ENCODE measurements at regions not wholly inside any gene's neighbourhood (a gene's known extent, or its start where the extent isn't known, plus 50 kb on each side); places are given as distances from the start of the nearest gene placed in this dataset.
A peak's percentile ranks its signal among the peaks of the same experiment; 100 is the strongest.

DNA sequence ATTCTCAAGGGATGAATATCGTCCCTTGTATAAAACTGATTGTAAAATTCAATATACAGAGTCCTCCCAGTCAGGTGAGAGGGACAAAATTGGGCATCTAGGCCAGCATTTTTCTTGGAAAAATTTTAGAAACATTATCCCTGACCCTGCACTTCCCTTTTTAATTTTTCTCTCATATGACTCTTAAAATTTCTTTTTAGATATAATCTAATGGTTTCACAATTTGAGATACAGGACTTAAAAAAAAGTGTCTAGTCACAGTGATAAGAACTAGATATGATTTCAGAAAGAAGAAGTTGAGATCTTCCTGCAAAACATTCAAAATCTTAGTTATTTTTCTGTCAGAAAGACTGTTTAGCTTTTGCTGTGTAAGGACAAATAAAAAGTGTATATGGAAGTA is 270.8 kb upstream of the PPFIA2 start:
- DNase-seq: no peak

DNA sequence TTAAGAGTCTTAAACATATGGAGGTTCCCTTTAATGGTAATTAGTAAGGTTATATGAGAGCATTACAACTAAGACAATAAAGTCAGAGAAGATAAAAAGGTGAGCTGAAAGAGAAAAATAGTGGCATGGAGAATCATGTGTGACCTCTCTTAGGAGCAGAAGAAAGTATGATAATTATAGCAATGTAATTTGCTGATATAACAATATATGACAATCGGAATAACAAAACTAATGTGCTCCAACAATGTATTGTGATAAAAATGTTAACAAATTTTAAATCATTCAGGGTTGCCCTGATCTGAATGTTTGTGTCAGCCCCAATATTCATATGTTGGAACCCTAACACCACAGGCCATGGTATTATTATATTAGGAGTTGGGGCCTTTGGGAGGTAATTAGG is 269.6 kb upstream of the PPFIA2 start:
- DNase-seq: no peak

DNA sequence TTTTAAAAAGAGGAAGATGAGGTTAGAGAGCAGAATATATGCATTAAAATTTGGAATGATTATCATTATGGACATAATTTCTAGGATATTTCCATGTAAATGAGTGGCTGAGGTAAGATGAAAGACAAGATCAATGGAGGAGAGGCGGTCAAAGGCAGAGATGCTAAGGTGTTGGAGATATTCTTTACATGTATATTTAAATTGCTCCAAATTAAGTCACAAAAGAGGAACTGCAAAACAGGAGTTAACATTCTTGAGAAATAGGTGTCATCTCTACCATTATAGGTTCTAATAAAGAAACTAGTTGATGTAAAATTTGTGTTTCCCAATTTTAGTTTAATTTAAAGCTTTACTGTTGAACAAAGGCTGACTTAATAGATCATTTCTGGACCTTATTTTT is 268.5 kb upstream of the PPFIA2 start:
- no peak for DNase-seq

DNA sequence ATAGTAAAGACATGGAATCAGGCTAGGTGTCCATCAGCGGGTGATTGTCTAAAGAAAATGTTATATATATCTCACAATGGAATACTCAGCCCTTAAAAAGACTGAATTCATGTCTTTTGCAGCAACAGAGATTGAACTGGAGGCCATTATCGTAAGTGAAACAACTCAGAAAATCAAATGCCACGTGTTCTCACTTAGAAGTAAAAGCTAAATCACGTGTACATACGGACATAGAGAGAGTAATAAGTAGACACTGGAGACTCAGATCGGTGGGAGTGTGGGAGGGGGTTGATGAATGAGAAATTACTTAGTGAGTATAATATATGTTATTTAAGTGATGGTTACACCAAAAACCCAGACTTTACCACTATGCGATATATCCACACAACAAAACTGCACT is 266.3 kb upstream of the PPFIA2 start:
- DNase-seq: no peak

DNA sequence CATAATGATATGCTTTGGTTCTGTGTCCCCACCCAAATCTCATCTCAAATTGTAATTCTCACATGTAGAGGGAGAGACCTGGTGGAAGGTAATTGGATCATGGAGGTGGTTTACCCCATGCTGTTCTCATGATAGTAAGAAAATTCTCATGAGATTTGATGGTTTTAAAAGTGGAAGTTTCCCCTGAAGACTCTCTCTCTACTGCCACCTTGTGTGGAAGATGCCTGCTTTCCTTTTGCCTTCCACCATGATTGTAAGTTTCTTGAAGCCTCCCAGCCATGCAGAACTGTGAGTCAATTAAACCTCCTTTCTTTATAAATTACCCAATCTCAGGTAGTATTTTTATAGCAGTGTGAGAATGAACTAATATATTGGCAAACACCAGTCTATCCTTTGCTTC is 260.4 kb upstream of the PPFIA2 start:
- peak; percentile 3 for DNase-seq

DNA sequence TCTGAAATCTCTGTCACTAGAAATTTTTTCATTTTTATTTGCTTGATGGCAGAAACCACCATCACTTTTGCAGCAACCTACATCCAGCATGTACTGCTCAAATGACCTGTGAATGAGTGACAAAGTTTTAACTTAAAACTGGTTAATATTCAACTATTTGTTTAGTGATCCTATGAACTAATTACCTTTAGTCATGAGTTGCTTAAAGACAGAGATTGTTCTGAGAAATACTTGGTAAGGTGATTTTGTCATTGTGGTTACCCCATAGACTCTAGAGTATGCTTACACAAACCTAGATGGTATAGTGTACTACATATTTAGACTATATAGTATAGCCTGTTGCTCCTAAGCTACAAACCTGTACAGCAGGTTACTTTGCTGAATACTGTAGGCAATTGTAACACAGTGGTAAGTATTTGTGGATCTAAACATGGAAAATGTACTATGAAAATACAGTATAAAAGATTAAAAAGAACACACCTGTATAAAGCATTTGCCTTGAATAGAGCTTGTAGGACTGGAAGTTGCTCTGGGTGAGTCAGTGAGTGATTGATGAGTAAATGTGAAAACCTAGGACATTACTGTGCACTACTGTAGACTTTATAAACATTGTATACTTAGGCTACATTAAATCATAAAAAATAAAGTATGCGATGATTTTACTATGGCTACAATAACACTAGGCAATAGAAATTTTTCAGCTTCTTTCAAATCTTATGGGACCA is 256.6 kb upstream of the PPFIA2 start:
- no peak for DNase-seq

DNA sequence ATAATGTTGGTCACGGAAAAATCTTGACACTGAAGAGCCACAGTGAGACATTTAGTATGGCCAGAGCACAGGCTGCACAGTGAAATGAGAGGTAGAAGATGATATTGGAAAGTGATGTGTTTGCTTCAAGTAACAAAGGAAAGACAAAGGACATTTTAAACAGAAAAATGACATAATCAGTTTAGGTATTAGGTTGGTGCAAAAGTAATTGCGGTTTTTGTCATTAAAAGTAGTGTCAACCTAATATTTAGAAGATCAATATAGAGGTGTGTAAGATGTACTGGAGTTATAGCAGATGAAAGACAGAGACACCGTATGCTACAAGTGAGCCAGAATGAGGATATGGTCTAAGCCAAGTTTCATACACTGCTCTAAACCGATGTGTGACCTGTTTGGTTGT is 253.0 kb upstream of the PPFIA2 start:
- no peak for DNase-seq

DNA sequence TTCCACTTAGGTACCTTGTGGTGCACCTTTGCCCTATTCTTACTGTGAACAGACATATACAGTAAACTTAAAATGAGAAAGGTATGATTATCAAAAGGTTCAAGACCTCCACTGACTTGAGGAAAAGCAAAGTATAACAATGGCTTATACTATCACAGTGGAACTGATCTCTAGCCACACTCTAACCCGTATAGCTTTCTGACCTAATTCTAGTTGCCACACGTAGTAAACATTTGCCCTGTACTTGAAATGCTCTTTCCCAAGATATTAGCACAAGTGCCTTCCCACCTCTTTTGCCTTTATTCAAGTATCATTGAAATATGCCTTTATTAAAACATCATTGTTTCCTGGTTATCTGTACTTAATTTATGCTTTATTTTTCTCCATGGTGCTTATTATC is 250.4 kb upstream of the PPFIA2 start:
- no peak for DNase-seq

DNA sequence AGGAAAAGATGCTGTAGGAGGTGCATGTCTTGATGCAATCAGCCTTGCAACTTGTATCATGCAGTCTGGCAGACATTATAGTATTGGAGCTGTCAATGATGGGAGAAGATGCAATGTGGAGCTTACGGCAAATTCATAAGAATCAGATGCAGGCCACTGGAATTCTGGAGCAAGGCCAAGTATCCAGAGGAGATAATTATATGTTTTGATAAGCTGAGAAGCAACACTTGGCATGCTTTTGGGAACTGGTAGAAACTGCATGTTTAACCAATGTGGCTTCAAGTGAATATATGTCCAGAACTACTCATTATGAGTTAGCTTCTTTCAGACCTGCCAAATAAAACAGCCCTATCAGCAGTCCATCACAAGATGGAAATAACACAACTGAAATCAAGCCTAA is 249.1 kb upstream of the PPFIA2 start:
- DNase-seq: no peak

DNA sequence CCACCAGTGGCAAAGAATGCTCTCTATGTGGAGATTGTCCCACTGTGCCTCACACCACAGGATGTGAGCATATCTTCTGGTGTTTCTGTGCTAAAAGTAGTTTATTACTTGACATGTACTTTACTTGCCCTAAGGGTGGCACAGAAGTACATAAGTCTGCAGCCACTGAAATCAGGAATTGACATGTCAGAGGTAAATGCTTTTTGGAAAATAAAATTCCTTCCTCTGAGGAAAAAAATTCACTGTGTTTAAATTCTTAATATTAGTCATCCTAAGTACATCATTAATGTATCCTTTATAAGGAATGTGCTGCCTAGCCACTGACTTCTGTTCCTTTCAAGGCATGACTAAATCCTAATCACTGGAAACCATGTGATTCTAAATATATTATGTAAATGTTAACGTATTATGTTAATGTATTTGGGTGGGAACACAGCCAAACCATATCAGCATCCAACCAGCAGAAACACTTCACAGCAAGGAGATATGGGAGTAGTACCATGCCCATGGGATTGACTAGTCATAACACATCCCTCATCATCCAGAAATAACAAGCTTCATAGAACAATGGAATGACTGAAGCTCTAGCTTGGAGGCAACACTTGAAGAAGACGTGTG is 239.7 kb upstream of the PPFIA2 start:
- DNase-seq: peak; percentile 87

DNA sequence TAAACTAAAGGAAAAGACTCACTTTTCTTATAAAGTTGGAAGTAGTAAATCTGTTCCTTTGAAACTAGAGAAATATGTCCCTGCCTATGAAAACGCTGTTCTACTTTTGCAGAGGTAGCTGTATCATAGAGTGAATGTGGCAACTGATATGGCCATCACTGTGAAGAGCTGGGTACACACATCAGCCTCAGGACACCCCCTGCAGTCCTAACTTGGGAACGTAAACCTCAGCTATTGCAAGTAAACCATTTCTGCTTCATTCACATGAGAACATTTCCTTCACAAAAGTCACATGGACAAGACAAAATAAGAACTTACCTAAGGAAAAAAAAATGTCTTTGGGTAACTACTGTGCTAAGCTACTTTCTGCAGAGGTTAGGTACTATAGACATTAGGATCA is 233.3 kb upstream of the PPFIA2 start:
- DNase-seq: peak; percentile 54

DNA sequence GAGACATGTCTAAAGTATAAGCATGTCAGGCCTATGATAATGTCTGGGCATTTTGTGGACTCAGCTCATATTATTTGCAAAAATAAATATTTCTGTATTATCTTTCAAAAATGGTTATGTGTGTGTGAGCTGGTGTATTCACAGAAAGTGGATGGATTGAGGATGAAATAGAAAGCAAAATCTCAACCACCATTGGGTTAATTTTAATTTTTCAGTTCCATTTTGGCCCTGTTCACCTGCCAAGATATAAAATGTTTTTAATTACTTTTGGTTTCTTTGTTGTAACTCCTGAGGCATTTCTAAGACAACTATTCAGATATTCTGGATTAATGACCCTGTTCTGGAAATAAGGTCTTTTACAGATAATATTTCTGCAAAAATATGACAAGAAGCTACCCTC is 232.7 kb upstream of the PPFIA2 start:
- no peak for DNase-seq

DNA sequence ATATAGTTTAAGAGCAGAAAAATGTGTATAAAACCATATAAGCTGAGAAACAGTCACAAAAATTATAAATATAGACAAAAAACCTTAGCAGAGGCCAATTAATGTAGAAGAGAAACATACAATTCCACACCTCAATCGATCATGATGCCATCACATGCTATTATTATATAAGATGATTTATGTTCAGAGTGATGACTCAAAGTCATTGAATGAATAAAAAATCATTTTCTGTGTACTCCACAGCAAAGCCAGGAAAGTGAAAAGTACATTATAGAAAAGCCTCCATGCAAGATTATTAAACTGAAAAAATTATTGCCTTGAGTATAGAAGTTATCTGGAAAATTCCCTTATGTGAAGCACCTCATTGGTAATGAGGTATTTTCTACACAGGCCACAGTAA is 229.2 kb upstream of the PPFIA2 start:
- DNase-seq: no peak

DNA sequence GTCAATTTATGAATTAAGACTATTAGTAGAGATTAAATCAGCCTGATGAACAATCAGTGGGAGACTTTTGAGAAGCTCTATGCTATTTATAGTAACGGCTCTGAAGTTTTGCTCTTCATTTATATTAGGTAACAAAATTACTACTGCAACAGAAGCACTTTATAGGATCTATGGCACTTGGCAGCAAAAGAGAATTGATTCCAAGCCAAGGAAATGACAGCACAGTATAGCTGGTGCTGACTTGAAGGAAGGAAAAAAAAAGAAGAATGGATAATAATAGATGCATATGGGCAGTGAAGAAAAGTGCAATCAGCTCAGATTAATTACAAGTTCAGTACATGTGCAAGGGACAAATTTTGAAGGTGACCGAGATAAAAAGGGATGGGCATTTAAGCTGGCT is 228.2 kb upstream of the PPFIA2 start:
- no peak for DNase-seq

DNA sequence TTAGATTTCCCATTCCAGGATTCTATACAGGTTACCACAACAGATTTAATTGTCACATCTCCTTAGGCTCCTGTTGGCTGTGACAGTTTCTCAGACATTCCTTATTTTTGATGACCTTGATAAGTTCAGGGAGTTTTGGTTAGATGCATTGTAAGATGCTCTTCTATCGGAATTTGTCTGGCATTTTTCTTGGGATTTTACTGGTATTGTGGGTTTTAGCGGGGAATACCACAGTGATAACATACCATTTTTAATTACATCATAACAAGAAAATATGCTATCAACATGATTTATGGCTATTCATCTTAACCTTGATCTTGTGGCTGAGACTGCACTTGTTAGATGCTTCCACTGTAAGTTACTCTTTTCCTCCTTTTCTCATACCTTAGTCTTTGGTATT is 217.5 kb upstream of the PPFIA2 start:
- DNase-seq: no peak

DNA sequence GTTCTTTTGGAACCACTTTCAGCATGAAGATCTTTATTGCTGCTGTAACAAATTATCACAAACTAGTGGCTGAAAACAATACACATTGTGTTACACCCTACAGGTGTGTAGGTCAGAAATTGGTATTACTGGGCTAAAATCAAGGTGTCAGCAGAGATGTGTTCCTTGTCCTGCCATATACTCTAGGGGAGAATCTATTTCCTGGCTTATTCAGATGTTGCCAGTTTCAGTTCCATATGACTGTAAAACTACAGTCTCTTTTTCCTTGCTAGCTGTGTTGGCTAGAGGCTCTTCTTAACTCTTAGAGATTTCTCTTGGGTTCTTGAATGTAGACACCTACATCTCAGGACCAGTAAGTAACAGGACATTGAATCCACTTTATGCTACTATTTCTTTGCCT is 215.6 kb upstream of the PPFIA2 start:
- DNase-seq: no peak

DNA sequence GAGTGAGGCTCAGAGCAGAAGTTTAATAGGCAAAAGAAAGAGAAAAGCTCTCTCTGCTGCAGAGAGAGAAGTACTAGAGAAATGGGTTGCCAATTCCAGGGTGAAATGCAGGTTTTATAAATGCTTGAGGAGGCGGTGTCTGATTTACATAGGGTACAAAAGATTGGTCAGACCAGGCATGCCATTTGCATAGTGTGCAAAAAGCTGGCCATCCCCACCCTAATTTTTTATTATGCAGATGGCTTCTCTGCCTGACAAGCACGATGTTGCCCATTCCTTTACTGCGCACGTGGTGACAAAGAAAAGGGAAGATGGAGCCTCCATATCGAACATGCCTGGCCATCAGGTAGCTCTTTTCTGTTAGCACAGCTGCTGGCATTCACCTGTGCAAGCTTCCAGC is 209.3 kb upstream of the PPFIA2 start:
- no peak for DNase-seq

DNA sequence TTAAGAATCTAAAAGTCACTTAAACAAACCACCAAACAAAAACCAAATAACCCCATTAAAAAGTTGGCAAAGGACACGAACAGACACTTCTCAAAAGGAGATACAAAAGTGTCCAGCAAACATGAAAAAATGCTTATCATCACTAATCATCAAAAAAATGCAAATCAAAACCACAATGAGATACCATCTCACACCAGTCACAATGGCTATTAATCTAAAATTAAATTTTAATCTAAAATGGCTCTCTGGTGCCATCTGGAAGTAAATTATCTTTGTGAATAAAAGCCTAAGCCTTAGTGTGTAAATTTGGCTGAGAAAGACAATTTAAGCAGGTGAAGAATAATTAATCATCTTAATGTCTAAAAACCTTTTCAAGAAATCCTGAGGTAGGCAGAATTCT is 204.5 kb upstream of the PPFIA2 start:
- DNase-seq: no peak

DNA sequence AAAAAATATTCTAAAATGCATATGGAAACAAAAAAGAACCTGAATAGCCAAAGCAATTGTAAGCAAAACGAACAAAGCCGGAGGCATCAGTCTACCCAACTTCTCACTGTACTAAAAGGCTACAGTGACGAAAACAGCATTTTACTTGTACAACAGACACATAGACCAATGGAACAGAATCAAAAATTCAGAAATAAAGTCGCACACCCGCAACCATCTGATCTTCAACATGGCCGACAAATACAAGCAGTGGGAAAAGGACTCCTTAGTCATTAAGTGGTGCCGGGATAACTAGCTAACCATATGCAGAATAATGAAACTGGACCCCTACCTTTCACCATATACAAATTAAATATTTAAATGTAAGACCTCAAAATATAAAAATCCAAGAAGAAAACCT is 203.9 kb upstream of the PPFIA2 start:
- no peak for DNase-seq

DNA sequence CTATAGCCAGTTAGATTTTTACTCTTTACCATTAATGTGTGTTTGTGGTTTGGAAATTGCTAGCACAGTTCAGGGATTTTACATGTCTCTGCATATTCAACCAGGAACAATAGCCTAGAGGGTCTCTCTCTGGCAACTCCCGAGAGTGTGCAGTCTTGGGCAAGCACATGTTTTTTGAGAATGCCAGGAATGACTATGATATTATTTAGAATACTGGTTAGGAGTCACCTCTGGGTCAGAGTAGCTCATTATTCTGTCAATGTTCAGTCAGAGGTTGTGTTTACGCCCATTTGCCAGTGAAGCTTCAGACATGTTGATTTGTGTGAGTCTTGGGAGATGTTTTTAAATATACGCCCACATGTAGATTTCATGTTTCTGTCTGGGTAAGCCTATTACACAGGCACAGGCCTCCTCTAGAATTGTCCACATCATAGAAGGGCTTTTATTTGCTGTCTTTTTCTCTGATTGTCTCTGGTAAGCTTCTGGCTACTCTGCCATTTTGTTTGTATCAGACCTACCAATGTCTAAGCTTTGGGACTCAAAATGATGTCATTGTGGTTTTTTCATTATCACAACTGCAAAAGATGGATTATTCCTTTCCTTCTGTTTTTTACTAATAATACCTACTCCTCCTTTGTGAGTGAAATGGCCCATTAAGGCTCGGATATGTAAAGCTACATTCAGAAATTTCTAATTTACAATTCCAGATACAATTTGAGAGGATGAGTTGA is 203.1 kb upstream of the PPFIA2 start:
- no peak for DNase-seq

DNA sequence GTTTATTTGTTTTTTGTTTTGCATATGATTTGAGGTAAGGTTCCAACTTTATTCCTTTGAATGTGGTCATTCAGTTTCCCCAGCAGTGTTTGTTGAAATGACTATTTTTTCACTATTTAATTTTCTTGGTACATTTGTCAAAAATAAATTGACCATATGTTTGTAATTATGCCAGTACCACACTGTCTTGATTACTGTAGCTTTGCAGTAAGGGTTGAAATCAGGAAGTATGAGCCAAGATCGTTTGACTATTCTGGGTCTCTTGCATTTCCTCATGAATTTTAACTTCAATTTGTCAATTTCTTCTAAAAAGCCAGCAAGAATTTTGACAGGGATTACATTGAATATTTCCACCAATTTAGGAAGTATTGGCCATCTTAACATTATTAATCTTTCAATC is 199.3 kb upstream of the PPFIA2 start:
- no peak for DNase-seq

DNA sequence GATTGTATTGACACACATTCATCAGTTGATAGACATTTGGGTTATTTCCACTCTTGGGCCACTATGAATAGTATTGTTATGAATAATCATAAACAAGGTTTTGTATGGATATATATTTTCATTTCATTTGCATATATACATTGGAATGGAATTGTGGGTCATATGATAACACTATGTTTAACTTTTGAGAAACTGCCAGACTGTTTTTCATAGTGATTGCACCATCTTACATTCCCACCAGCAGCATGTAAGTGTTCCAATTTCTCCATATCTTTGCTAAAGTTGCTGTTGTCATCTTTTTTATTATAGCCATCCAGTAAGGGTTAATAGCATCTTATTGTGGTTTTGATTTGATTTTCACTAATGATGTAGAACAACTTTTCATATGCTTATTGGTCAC is 198.5 kb upstream of the PPFIA2 start:
- DNase-seq: peak; percentile 40

DNA sequence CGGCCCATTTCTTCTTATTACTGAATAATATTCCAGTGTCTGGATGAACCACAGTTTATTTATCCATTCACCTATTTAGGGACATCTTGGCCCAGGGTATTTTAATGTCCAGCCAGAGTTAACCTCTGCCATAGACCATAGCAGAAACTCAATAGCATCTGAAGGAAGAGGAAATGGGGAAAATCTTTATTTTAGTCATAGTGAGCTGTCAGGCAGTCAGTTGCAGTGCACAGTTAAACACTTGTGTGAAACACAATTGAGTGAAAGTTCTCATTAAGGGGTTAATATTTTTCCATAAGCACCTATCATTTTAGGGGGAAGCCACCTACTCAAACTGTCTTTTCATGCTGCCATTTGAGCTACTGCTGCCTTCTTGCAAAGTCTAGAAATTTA is 197.3 kb upstream of the PPFIA2 start:
- no peak for DNase-seq

DNA sequence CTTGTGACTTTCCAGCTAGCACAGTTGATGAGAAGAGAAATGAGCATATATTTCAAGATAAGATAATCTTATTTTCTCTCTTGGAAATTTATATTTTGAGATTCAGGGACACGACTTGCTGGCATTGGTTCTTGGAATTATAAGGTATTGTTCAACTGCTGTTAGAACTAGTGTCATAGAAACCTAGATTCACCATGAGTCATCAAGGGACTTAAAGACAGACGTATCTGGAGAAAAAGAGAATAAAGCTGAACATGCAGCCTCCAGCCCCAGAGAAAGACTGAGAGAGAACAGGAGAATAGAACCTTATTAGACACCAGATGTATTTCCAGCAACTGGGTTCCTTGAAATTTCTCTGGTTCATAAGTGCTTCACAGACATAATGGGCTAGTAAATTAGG is 194.4 kb upstream of the PPFIA2 start:
- DNase-seq: peak; percentile 26

DNA sequence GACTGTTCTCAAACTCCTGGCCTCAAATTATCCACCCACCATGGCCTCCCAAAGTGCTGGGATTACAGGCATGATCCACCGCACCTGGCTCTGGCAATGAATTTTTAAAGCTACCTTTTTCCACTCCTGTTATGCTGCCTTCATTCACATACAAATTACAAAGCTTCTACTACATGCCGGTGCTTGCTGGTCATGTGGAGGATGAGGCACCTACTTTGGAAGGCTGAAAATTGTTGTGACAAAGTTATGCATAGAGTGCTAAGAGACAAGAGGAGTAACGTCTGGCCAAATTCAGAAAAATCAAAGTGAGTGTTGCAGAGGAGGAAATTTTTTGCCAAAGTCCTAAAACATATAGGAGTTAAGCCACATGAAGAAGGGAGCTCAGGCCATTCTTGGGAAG is 191.7 kb upstream of the PPFIA2 start:
- DNase-seq: no peak
